SK-N-SH (cell line): ENCODE measurements at regions not wholly inside any gene's neighbourhood (a gene's known extent, or its start where the extent isn't known, plus 50 kb on each side); places are given as distances from the start of the nearest gene placed in this dataset.

Source experiments
- EP300 ChIP-seq, 2 experiments: IDR thresholded peaks; 2 replicates each; pipeline versions ENCODE4 v1.4.0 to v1.6.1; 2012; ENCODE audit warnings: borderline replicate concordance in 1 of 2, low read depth in 1 of 2, low read length in 1 of 2
- FOSL2 ChIP-seq: IDR thresholded peaks from 2 replicates; pipeline ENCODE4 v1.4.0; 2012; ENCODE audit warnings: low read depth, mild to moderate bottlenecking, moderate library complexity, borderline replicate concordance
- GABPA ChIP-seq: IDR thresholded peaks from 2 replicates; pipeline ENCODE4 v1.4.0; 2012; ENCODE audit warnings: low read depth, mild to moderate bottlenecking
- GATA2 ChIP-seq: sonication (generic); formaldehyde crosslinking; IDR thresholded peaks from 2 replicates; pipeline ENCODE4 v1.5.0; 2020; ENCODE audit warnings: mild to moderate bottlenecking, missing genetic modification reagents
- MXI1 ChIP-seq: IDR thresholded peaks from 2 replicates; pipeline ENCODE4 v1.6.1; 2012; ENCODE audit warnings: mild to moderate bottlenecking, low read depth, low read length, improper control_type of control experiment
- POLR2AphosphoS5 ChIP-seq: IDR thresholded peaks from 2 replicates; pipeline ENCODE4 v1.6.1; 2012; ENCODE audit warnings: low read depth, low read length
- RAD21 ChIP-seq: IDR thresholded peaks from 2 replicates; pipeline ENCODE4 v1.6.1; 2012; ENCODE audit warnings: mild to moderate bottlenecking, low read length
- SMC3 ChIP-seq: IDR thresholded peaks from 2 replicates; pipeline ENCODE4 v1.6.1; 2012; ENCODE audit warnings: low read depth, low read length, improper control_type of control experiment
- TCF12 ChIP-seq: IDR thresholded peaks from 2 replicates; pipeline ENCODE4 v1.4.0; 2012
- TF ChIP-seq, protein P1 (sequence below): fragments of 200-600 bp; sonication (generic); IDR thresholded peaks from 2 replicates; pipeline ENCODE4 v1.6.1; 2017; ENCODE audit warnings: antibody characterized with exemption, mild to moderate bottlenecking, moderate library complexity
- TF ChIP-seq, protein P2 (sequence below): IDR thresholded peaks from 2 replicates; pipeline ENCODE4 v1.4.0; 2012; ENCODE audit warnings: low read depth
- TF ChIP-seq, protein P3 (sequence below): IDR thresholded peaks from 2 replicates; pipeline ENCODE4 v1.6.1; 2012; ENCODE audit warnings: mild to moderate bottlenecking, low read depth, low read length, moderate library complexity

DNA sequence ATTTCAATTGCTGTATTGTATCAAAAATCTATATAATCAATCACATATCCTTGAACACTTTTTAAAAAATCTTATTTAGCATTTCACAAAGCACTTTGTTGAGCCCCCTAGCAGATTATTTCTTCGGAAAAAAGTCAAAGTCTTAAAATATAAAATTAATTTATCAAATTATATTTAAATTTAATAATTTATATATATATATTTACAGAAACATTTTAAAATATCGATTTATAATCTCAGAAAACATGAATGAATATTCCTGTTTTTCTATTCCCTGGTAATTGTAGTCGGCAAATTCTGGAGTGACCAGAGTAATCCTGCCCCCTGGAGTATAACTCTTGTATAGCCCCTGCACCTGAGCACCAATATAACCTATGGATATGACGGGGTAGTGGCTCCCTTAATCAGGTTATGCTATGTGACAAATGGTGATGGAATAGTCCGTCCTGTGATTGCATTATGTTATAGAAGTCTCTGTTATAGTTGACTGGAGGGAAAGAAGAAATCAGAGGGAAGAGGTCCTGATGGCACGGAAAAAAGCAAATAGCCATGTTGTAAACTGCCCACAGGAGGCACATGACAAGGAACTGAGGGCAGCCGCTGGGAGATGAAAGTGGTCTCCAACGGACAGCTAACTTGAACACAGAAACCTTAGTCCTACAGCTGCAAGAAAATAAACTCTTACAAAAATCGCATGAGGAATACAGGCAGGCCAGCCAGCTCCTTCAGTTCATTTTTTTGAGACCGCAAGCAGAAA lies 1092.3 kb downstream of the ARAP2 start:
- no peak for TF ChIP-seq MXI1
- TF ChIP-seq TCF12: no peak
- TF ChIP-seq SMC3: peak; percentile 10; the same call in 1 of the 2 replicates
- TF ChIP-seq, protein P1, sequence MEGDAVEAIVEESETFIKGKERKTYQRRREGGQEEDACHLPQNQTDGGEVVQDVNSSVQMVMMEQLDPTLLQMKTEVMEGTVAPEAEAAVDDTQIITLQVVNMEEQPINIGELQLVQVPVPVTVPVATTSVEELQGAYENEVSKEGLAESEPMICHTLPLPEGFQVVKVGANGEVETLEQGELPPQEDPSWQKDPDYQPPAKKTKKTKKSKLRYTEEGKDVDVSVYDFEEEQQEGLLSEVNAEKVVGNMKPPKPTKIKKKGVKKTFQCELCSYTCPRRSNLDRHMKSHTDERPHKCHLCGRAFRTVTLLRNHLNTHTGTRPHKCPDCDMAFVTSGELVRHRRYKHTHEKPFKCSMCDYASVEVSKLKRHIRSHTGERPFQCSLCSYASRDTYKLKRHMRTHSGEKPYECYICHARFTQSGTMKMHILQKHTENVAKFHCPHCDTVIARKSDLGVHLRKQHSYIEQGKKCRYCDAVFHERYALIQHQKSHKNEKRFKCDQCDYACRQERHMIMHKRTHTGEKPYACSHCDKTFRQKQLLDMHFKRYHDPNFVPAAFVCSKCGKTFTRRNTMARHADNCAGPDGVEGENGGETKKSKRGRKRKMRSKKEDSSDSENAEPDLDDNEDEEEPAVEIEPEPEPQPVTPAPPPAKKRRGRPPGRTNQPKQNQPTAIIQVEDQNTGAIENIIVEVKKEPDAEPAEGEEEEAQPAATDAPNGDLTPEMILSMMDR: peak; percentile 51
- TF ChIP-seq FOSL2: no peak
- no peak for TF ChIP-seq GABPA
- no peak for TF ChIP-seq EP300 (IDR thresholded peaks at IDR 0.05; ENCODE audit: borderline replicate concordance in 1 of 2, low read depth in 1 of 2, low read length in 1 of 2)
- TF ChIP-seq RAD21: peak; percentile 54
- TF ChIP-seq POLR2AphosphoS5: no peak
- TF ChIP-seq, protein P2, sequence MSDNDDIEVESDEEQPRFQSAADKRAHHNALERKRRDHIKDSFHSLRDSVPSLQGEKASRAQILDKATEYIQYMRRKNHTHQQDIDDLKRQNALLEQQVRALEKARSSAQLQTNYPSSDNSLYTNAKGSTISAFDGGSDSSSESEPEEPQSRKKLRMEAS: no peak
- TF ChIP-seq, protein P3, sequence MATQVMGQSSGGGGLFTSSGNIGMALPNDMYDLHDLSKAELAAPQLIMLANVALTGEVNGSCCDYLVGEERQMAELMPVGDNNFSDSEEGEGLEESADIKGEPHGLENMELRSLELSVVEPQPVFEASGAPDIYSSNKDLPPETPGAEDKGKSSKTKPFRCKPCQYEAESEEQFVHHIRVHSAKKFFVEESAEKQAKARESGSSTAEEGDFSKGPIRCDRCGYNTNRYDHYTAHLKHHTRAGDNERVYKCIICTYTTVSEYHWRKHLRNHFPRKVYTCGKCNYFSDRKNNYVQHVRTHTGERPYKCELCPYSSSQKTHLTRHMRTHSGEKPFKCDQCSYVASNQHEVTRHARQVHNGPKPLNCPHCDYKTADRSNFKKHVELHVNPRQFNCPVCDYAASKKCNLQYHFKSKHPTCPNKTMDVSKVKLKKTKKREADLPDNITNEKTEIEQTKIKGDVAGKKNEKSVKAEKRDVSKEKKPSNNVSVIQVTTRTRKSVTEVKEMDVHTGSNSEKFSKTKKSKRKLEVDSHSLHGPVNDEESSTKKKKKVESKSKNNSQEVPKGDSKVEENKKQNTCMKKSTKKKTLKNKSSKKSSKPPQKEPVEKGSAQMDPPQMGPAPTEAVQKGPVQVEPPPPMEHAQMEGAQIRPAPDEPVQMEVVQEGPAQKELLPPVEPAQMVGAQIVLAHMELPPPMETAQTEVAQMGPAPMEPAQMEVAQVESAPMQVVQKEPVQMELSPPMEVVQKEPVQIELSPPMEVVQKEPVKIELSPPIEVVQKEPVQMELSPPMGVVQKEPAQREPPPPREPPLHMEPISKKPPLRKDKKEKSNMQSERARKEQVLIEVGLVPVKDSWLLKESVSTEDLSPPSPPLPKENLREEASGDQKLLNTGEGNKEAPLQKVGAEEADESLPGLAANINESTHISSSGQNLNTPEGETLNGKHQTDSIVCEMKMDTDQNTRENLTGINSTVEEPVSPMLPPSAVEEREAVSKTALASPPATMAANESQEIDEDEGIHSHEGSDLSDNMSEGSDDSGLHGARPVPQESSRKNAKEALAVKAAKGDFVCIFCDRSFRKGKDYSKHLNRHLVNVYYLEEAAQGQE: no peak
- TF ChIP-seq GATA2: no peak
